NCI-H1694 treated with DMSO at 0.1 percent for 48 hours (cell line): ENCODE measurements at regions not wholly inside any gene's neighbourhood (a gene's known extent, or its start where the extent isn't known, plus 50 kb on each side); places are given as distances from the start of the nearest gene placed in this dataset.

ENCODE experiments used
- DNase-seq: peaks from one replicate; lab custom pipeline; 2025; lab: John Stamatoyannopoulos, UW

GRCh38 chr14:98959410-98959809 lies 312.6 kb downstream of the BCL11B start:
- no peak for DNase-seq

- DNase-seq = no peak
Observed at GRCh38 chr14:98959958-98960616, 311.9 kb downstream of the BCL11B start.

GRCh38 chr14:98960617-98961013 lies 311.4 kb downstream of the BCL11B start:
- no peak for DNase-seq

- DNase-seq = no peak
Observed at GRCh38 chr14:98961191-98961590, 310.8 kb downstream of the BCL11B start.

GRCh38 chr14:98962118-98962517 lies 309.9 kb downstream of the BCL11B start:
- no peak for DNase-seq

- DNase-seq = no peak
Observed at GRCh38 chr14:98963610-98964009, 308.4 kb downstream of the BCL11B start.

GRCh38 chr14:98964171-98964570 lies 307.8 kb downstream of the BCL11B start:
- DNase-seq = no peak

- no peak for DNase-seq
Observed at GRCh38 chr14:98965076-98965475, 306.9 kb downstream of the BCL11B start.

GRCh38 chr14:98966016-98966415 lies 306.0 kb downstream of the BCL11B start:
- DNase-seq = no peak

GRCh38 chr14:98966475-98967162 lies 305.4 kb downstream of the BCL11B start:
- no peak for DNase-seq

GRCh38 chr14:98974113-98974512 lies 297.9 kb downstream of the BCL11B start:
- no peak for DNase-seq

- DNase-seq = no peak
Observed at GRCh38 chr14:98976271-98976670, 295.7 kb downstream of the BCL11B start.

- DNase-seq = no peak
Observed at GRCh38 chr14:98977451-98977850, 294.5 kb downstream of the BCL11B start.

GRCh38 chr14:98982986-98983385 lies 289.0 kb downstream of the BCL11B start:
- no peak for DNase-seq

GRCh38 chr14:98984027-98984718 lies 287.8 kb downstream of the BCL11B start:
- no peak for DNase-seq

- DNase-seq = no peak
Observed at GRCh38 chr14:98984719-98985041, 287.3 kb downstream of the BCL11B start.

GRCh38 chr14:98993818-98994217 lies 278.2 kb downstream of the BCL11B start:
- DNase-seq = no peak

GRCh38 chr14:98994561-98994960 lies 277.4 kb downstream of the BCL11B start:
- DNase-seq = no peak

- DNase-seq = no peak
Observed at GRCh38 chr14:98997526-98998205, 274.3 kb downstream of the BCL11B start.

- DNase-seq = no peak
Observed at GRCh38 chr14:98999345-98999744, 272.7 kb downstream of the BCL11B start.

GRCh38 chr14:98999901-99000300 lies 272.1 kb downstream of the BCL11B start:
- no peak for DNase-seq

- no peak for DNase-seq
Observed at GRCh38 chr14:99001241-99001640, 270.8 kb downstream of the BCL11B start.

- no peak for DNase-seq
Observed at GRCh38 chr14:99003646-99004045, 268.4 kb downstream of the BCL11B start.
